Suprapubic skin (tissue), 4 donors: ENCODE measurements at regions not wholly inside any gene's neighbourhood (a gene's known extent, or its start where the extent isn't known, plus 50 kb on each side); places are given as distances from the start of the nearest gene placed in this dataset.

ENCODE experiments used
- DNase-seq, 2 donors: peaks; one replicate each; pipeline ENCODE4 v3.0.0-alpha.2; 2019; ENCODE audit warnings: low spot score in 2 of 2
- H3K27ac ChIP-seq: fragments of 200-600 bp; sonication (generic); one replicate; pipeline ENCODE4 v1.5.1; 2019
- H3K27me3 ChIP-seq: fragments of 200-600 bp; sonication (generic); one replicate; pipeline ENCODE4 v1.5.1; 2019
- H3K36me3 ChIP-seq: fragments of 200-600 bp; sonication (generic); one replicate; pipeline ENCODE4 v1.5.1; 2019
- H3K4me1 ChIP-seq: fragments of 200-600 bp; sonication (generic); one replicate; pipeline ENCODE4 v1.5.1; 2019
- H3K4me3 ChIP-seq: fragments of 200-600 bp; sonication (generic); one replicate; pipeline ENCODE4 v1.5.1; 2019; ENCODE audit warnings: mild to moderate bottlenecking
- H3K9me3 ChIP-seq: fragments of 200-600 bp; sonication (generic); one replicate; pipeline ENCODE4 v1.5.1; 2019
- CTCF ChIP-seq, 2 donors: fragments of 200-600 bp in 1 of 2; fragments of 450-650 bp in 1 of 2; sonication (generic) in 1 of 2; IDR thresholded peaks; one replicate each; pipeline ENCODE4 v1.5.1; 2016 to 2019; ENCODE audit warnings: antibody characterized with exemption in 2 of 2, mild to moderate bottlenecking in 1 of 2, moderate library complexity in 1 of 2
- EP300 ChIP-seq: sonication (generic); formaldehyde crosslinking; IDR thresholded peaks from one replicate; pipeline ENCODE4 v1.6.1; 2017; ENCODE audit warnings: antibody characterized with exemption
- POLR2A ChIP-seq, 2 donors: fragments of 450-650 bp; IDR thresholded peaks; one replicate each; pipeline ENCODE4 v1.6.1; 2017; ENCODE audit warnings: antibody characterized with exemption in 2 of 2, mild to moderate bottlenecking in 2 of 2, moderate library complexity in 2 of 2
- POLR2AphosphoS5 ChIP-seq, 3 donors: sonication (generic); formaldehyde crosslinking; IDR thresholded peaks; one replicate each; pipeline ENCODE4 v1.6.1; 2017; ENCODE audit warnings: antibody characterized with exemption in 3 of 3
- WGBS: methylation state at CpG from one replicate; pipeline ENCODE4 v1.1.5; 2018; 5-methylcytosine and 5-hydroxymethylcytosine counted together

GRCh38 chr3:180743813-180744590 lies 64.7 kb upstream of the CCDC39 start:
- no peak overlapping the region for H3K4me3 ChIP-seq
- TF ChIP-seq EP300 (no peak), POLR2AphosphoS5 (IDR thresholded peaks at IDR 0.05) (no peak), POLR2A (IDR thresholded peaks at IDR 0.05) (no peak), CTCF (IDR thresholded peaks at IDR 0.05) (no peak)
- no peaks in the 10 kb centered on the region for H3K9me3 ChIP-seq
- no peaks in the 10 kb centered on the region for H3K27me3 ChIP-seq
- DNase-seq: no peak
- no peaks in the 10 kb centered on the region for H3K36me3 ChIP-seq
- 60% methylated on average over 18 of the region's 18 CpGs for WGBS
- H3K4me1 ChIP-seq: no peaks in the 10 kb centered on the region
- no peak overlapping the region for H3K27ac ChIP-seq

- TF ChIP-seq CTCF (IDR thresholded peaks at IDR 0.05) (no peak), POLR2AphosphoS5 (IDR thresholded peaks at IDR 0.05) (no peak), EP300 (no peak), POLR2A (IDR thresholded peaks at IDR 0.05) (no peak)
- 52% methylated on average over 1 of the region's 1 CpG for WGBS
- H3K4me3 ChIP-seq: no peak overlapping the region
- H3K27ac ChIP-seq: no peak overlapping the region
- no peak for DNase-seq
- H3K27me3 ChIP-seq: no peaks in the 10 kb centered on the region
- no peaks in the 10 kb centered on the region for H3K9me3 ChIP-seq
- H3K4me1 ChIP-seq: no peaks in the 10 kb centered on the region
- H3K36me3 ChIP-seq: no peaks in the 10 kb centered on the region
Observed at GRCh38 chr3:180747805-180748361, 68.6 kb upstream of the CCDC39 start.

GRCh38 chr3:180749322-180749721 lies 70.0 kb upstream of the CCDC39 start:
- Histone ChIP-seq H3K4me3 (no peak overlapping the region), H3K4me1 (no peaks in the 10 kb centered on the region), H3K27me3 (no peaks in the 10 kb centered on the region), H3K36me3 (no peaks in the 10 kb centered on the region), H3K9me3 (no peaks in the 10 kb centered on the region), H3K27ac (no peak overlapping the region)
- 46% methylated on average over 3 of the region's 3 CpGs for WGBS
- TF ChIP-seq CTCF (IDR thresholded peaks at IDR 0.05): no peak
- no peak for TF ChIP-seq EP300
- no peak for TF ChIP-seq POLR2A (IDR thresholded peaks at IDR 0.05)
- no peak for TF ChIP-seq POLR2AphosphoS5 (IDR thresholded peaks at IDR 0.05)
- no peak for DNase-seq

GRCh38 chr3:180749796-180750195 lies 70.5 kb upstream of the CCDC39 start:
- no peaks in the 10 kb centered on the region for H3K36me3 ChIP-seq
- H3K27ac ChIP-seq: no peak overlapping the region
- TF ChIP-seq POLR2A (IDR thresholded peaks at IDR 0.05): no peak
- no peak for TF ChIP-seq CTCF (IDR thresholded peaks at IDR 0.05)
- TF ChIP-seq POLR2AphosphoS5 (IDR thresholded peaks at IDR 0.05): no peak
- no peak for TF ChIP-seq EP300
- no peak for DNase-seq
- no peak overlapping the region for H3K4me3 ChIP-seq
- no peaks in the 10 kb centered on the region for H3K9me3 ChIP-seq
- H3K27me3 ChIP-seq: no peaks in the 10 kb centered on the region
- H3K4me1 ChIP-seq: no peaks in the 10 kb centered on the region

GRCh38 chr3:180755556-180755955 lies 76.3 kb upstream of the CCDC39 start:
- H3K27ac ChIP-seq: no peak overlapping the region
- H3K4me3 ChIP-seq: no peak overlapping the region
- no peak for DNase-seq
- WGBS: 57% methylated on average over 2 of the region's 2 CpGs
- no peaks in the 10 kb centered on the region for H3K4me1 ChIP-seq
- no peak for TF ChIP-seq POLR2AphosphoS5 (IDR thresholded peaks at IDR 0.05)
- no peak for TF ChIP-seq POLR2A (IDR thresholded peaks at IDR 0.05)
- TF ChIP-seq CTCF (IDR thresholded peaks at IDR 0.05): no peak
- TF ChIP-seq EP300: no peak
- no peaks in the 10 kb centered on the region for H3K36me3 ChIP-seq
- no peaks in the 10 kb centered on the region for H3K27me3 ChIP-seq
- no peaks in the 10 kb centered on the region for H3K9me3 ChIP-seq
